ENCODE measurements at regions not wholly inside any gene's neighbourhood (a gene's known extent, or its start where the extent isn't known, plus 50 kb on each side); places are given as distances from the start of the nearest gene placed in this dataset.
"Not testable (repeated sequence)": the region's sequence is repeated elsewhere in the genome, so short reads cannot be mapped to it uniquely, and the experiment has no call there.

- intact Hi-C loops (cut with micrococcal nuclease) = no loop called here
- DNase-seq (no peak), ATAC-seq (no peak)
Observed at GRCh38 chrX:18017411-18017810, 156.3 kb upstream of the RAI2 start.

DNA sequence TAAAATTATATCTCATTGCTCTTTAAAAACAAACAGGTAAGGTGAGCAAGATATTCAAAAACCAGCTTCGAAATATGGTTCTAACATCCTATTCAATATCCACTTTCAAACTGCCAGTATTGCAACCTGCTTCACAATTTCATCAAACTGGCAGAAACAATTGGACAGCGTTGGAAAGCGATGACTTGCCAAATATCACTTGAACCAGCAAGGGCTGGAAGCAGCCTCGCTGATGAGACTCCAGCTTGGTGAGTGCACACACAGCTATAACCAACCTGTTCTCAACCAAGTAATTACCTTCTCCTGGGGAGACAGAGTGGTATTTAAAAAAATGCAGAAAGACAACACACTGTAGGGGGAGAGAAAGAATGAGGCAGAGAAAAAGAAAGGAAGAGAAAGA, 155.8 kb upstream of the RAI2 start:
- intact Hi-C loops (cut with micrococcal nuclease) = no loop called here
- DNase-seq = no peak
- ATAC-seq = no peak

- ATAC-seq = no peak
- intact Hi-C loops (cut with micrococcal nuclease) = no loop called here
- no peak for DNase-seq
Observed at GRCh38 chrX:18010253-18010652, 149.2 kb upstream of the RAI2 start.

DNA sequence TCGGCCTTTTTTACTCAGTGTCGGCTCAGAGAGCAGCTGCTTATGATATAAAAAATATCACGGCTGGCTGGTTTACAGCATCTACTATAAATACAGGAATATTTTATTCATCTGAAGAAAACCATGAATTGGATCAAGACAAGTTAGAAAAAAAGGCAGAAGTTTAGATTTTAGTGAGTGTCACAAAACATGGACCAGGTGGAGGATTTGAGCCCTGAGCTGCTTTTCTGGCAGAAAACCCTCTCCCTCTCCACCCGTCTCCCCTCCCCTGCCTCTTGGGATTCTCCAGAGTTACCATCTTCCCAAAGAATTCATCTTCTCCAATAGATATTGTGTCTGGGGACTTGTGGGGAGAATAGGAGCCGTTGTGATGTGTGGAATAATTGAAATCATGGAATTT, 142.8 kb upstream of the RAI2 start:
- ATAC-seq (no peak), DNase-seq (no peak)
- intact Hi-C loops (cut with micrococcal nuclease) = no loop called here

DNA sequence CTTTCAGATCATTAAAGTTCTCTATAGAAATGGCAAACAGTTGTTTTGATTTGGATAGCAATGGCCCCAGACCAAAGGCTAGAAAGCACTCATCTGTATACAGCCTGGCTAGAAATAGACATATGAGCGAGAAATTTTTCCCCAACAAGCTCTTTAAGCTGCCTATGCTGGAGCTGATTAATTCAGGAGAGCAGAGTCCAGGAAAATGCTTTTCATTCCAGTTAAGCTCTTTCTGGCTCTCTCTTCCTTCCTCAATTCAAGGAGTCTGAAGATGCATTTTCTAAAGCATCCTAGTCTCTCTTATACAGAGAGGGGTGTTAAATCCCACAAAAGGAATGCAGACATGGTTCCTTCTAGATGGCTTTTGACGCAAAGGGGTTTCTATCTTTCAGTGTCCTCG, 141.7 kb upstream of the RAI2 start:
- ATAC-seq (no peak), DNase-seq (no peak)
- intact Hi-C loops (cut with micrococcal nuclease) = no loop called here

DNA sequence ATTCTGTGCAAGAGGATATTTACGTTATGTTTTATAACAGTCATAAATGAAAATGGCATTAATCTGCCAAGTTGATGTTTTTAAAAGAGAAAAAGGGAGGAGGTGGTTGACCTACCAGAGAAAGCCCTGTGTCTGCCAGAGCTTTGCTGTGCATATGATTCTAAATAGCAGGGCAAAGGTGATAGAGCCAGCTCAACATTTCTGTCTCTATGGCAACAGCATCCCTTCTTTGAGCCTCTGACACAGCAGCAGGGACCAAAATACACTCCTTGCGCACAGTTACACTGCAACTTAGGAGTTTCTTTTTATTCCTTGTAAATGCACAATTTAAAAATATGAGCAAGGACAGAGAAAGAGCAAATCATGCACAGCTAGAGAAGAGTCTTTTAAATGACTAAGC, 133.3 kb upstream of the RAI2 start:
- DNase-seq = no peak
- intact Hi-C loops (cut with micrococcal nuclease) = no loop called here
- no peak for ATAC-seq

DNA sequence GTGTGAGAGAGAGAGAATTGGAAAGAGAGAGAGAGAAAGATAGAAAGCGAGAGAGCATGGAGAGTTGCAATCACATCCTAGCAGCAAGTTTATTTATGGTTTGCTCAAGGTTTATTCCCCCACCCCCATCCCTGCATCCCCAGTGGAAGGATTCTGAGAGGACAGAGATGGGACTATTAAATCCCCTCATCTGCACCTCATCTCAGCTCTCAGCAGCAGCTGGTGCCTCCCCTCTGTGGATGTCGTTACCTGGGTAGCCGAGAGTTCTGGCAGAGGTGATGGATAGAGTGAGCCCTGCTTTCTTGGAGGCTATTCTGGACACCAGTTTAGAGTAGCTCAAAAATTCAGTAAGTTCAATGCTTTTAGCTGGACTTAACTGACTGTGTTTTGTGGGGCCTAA, 132.0 kb upstream of the RAI2 start:
- intact Hi-C loops (cut with micrococcal nuclease) = no loop called here
- no peak for DNase-seq
- ATAC-seq = no peak

GRCh38 chrX:17990532-17990931, 129.4 kb upstream of the RAI2 start:
- intact Hi-C loops (cut with micrococcal nuclease) = no loop called here
- DNase-seq (no peak), ATAC-seq (no peak)

DNA sequence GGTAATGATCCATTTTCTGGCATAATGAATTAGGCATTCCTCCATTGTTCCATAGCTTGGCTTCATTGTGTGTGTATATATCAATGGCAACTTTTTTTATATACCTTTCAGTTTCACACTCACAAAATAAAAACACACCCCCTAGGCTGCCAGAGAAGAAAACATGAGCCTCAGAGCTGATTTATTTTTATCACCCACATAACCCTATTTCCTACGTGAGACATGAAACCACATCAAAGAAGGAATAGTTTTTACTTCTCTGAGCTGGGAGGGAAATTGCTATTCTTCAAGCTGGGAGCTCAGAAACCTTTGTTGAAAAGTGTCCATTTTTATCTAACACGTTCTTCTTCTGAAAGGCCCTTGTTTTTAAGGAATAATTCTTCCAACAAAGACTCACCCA, 126.7 kb upstream of the RAI2 start:
- intact Hi-C loops (cut with micrococcal nuclease) = no loop called here
- ATAC-seq (no peak), DNase-seq (no peak)

GRCh38 chrX:17986977-17987376, 125.9 kb upstream of the RAI2 start:
- intact Hi-C loops (cut with micrococcal nuclease) = no loop called here
- DNase-seq (no peak), ATAC-seq (no peak)

DNA sequence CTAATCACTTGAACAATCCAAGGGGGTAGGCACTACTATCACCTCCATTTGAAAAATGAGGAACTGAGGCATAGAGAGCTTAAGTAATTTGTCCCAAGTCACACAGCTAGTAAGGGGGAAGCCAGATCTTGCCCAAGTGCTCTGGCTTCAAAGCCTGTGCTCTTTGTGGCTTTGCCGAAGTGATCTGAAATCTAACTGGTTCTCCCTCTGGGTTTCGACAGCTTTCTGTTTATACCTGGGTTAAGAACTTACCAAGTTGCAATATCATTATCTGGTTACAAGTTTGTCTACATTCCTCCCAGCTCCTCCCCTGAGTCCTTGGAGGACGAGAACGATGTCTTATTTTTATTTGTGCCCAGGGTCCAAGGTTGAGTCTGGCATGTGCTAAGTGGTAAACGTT, 125.3 kb upstream of the RAI2 start:
- intact Hi-C loops (cut with micrococcal nuclease) = no loop called here
- no peak for ATAC-seq
- DNase-seq = no peak

DNA sequence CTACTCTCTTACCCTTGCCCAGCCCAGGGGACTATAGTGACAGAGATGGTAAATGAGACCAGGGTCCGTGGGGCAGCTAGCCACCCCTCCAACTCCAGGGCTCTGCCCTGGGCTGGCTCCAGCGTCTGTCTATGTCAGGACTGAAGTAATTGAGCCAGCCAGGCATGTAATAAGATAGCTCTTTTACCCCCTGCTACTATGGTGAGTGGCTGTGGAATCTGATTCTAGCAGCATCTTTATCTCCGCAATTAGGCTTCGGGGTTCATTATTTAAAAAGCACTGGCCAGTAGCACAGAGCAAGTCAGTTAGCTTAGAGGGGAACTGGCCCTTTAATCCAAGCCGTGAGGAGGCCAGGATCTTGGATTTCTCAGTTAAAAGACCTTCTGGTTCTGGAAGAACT, 123.3 kb upstream of the RAI2 start:
- no peak for ATAC-seq
- no peak for DNase-seq
- intact Hi-C loops (cut with micrococcal nuclease) = no loop called here

DNA sequence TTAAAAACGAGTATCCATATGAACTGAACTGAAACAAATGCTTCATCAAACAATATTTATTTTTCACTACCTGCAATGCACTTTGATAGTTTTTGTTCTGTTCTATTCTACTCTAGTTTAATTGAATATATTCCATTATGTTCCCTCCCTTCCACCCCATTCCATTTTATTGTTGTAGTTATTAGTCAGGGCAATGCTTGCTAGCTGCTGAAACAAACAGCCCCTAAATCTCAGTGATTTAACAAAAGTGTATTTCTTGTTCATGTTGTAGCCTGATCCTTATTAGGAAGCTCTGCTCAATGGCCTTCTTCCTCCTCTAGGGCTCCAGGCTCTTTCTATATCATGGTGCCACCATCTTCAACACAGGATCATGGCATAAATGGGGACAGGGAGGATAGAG, 122.3 kb upstream of the RAI2 start:
- intact Hi-C loops (cut with micrococcal nuclease) = no loop called here
- no peak for DNase-seq
- no peak for ATAC-seq

DNA sequence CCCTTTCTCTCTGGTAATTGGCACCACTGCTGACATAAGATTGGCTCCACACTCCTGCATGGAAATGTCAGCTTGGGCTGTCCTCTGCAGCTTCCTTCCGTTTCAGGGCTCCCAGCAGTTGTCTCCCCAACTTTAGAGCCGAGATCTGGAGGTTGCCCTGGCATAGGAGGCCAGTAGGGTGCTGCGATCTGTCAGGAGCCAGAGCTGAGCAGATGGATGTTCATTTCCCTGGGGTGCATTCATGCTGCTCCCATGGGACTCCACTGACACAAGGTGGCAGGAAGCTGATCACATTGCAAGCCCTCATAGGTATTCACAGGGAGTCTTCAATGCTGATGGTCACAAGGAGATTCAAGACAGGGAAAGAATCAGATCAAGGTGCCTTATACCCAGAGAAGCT, 116.6 kb upstream of the RAI2 start:
- ATAC-seq = no peak
- intact Hi-C loops (cut with micrococcal nuclease) = no loop called here
- no peak for DNase-seq

DNA sequence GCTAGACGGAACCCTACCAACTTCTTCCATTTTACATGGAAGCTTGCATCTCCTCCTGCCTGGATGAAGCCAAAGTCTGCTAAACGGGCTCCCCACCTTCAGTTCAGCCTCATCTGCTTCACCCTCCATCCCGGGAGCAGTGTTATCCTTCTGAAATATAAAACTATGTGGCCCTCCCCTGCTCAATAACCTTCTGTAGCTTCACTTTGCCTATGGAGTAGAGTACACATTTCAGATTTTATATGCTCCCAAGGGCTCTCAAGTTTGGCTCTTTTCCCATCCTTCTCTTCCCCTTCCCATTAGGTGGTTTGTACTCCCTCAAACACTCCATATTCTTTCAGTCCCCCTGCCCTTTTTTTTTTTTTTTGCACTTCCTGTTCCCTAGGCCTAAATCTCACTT, 115.9 kb upstream of the RAI2 start:
- no peak for DNase-seq
- no peak for ATAC-seq
- intact Hi-C loops (cut with micrococcal nuclease) = no loop called here

GRCh38 chrX:17975349-17975748, 114.3 kb upstream of the RAI2 start:
- DNase-seq; intact Hi-C loops (cut with micrococcal nuclease); ATAC-seq: not testable (repeated sequence)

DNA sequence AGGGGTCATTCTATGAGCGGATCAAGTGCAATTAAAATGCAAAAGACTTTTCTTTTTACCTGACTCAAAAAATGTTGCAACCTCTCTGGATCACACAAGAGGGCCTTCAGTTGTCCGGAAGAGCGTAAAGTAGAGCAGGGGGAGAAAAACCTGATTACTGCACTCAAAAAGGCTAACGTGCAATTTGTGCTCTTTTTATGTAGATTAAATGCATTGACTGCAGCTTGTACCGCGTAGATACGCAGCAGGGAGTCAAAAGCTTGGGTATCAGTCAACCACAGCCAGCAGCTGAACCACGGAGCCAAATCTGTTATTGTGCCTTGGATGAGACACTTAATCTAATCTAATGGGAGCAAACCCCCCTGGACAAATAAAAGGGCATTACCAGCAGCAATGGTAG, 107.3 kb upstream of the RAI2 start:
- intact Hi-C loops (cut with micrococcal nuclease) = no loop called here
- ATAC-seq = no peak
- DNase-seq = no peak

GRCh38 chrX:17967888-17968287, 106.8 kb upstream of the RAI2 start:
- ATAC-seq (no peak), DNase-seq (no peak)
- intact Hi-C loops (cut with micrococcal nuclease) = no loop called here

DNA sequence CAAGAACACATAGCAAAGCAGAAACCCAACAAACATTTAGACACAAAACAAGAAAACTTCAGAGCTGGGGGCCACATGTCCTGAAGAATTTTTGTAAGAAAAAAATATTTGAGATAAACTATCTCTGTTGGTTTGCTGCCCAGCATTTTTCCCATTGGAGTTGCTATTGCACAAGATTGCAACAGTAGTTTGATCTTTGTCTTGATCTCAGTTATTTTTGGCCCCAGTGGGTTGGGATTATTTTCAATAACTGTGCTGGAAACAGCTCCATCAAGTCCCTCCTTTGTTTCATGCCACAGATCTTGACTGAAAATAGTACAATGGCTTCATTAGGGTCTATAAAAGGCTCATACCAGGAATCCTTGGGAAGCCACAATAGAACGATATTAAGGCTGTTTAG, 103.8 kb upstream of the RAI2 start:
- no peak for DNase-seq
- no peak for ATAC-seq
- intact Hi-C loops (cut with micrococcal nuclease) = no loop called here

- DNase-seq (no peak), ATAC-seq (no peak)
- intact Hi-C loops (cut with micrococcal nuclease) = no loop called here
Observed at GRCh38 chrX:17960891-17961290, 99.8 kb upstream of the RAI2 start.

DNA sequence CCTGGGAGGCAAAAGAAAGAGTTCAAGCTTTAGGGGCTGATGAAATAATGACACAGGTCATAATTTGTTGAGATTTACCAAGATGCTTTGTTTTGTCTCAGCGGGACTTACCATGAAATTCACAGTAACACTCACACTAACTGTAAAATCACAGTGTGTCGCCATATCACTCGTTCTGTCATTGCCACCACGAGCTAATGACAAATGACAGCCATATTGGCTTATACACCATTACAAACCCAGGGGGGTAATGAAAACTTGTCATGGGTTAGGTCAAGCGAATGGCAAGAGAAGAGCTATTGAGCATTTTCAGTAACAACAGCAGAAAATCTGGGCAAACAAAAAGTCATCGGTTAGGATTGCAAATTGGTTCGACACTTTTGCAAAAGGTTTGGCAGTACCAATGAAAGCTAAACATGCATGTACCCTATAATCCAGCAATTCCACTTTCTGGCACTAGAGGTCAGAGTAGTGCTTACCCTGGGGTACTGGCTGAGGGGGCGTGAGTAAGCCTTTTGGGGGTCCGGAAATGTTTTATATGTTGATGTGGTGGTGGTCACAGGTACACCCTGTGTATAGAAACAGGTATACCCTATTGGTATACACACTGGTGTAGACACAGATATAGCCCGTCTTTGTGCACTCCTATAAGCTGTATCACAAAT, 83.9 kb upstream of the RAI2 start:
- intact Hi-C loops (cut with micrococcal nuclease) = no loop called here
- ATAC-seq (no peak), DNase-seq (no peak)

GRCh38 chrX:17941171-17941570, 80.1 kb upstream of the RAI2 start:
- intact Hi-C loops (cut with micrococcal nuclease); DNase-seq; ATAC-seq: not testable (repeated sequence)

All from left ventricle myocardium superior (tissue), 1 donor.